Sigmoid colon (tissue), 6 donors: ENCODE measurements at regions not wholly inside any gene's neighbourhood (a gene's known extent, or its start where the extent isn't known, plus 50 kb on each side); places are given as distances from the start of the nearest gene placed in this dataset.

Experiments
- DNase-seq: peaks from one replicate; pipeline ENCODE4 v3.0.0-alpha.2; 2019
- H3K27ac ChIP-seq, 4 donors: fragments of 200-600 bp; sonication (generic); one replicate each; pipeline ENCODE4 v1.5.1; 2016 to 2019; ENCODE audit warnings: mild to moderate bottlenecking in 1 of 4
- H3K27me3 ChIP-seq, 3 donors: fragments of 200-600 bp; sonication (generic); one replicate each; pipeline ENCODE4 v1.5.1; 2019; ENCODE audit warnings: mild to moderate bottlenecking in 1 of 3
- H3K36me3 ChIP-seq, 4 donors: fragments of 200-600 bp; sonication (generic); one replicate each; pipeline ENCODE4 v1.5.1; 2016 to 2019
- H3K4me1 ChIP-seq, 4 donors: fragments of 200-600 bp; sonication (generic); one replicate each; pipeline ENCODE4 v1.5.1; 2017 to 2019
- H3K4me3 ChIP-seq, 4 donors: fragments of 200-600 bp; sonication (generic); one replicate each; pipeline ENCODE4 v1.5.1; 2017 to 2019; ENCODE audit warnings: mild to moderate bottlenecking in 2 of 4, moderate library complexity in 1 of 4
- H3K9me3 ChIP-seq, 4 donors: fragments of 200-600 bp in 3 of 4; sonication (generic) in 3 of 4; one replicate each; pipeline versions ENCODE4 v1.5.1 to v1.6.1; 2013 to 2019
- CTCF ChIP-seq, 4 experiments: fragments of 450-650 bp in 3 of 4; fragments of 200-600 bp in 1 of 4; IDR thresholded peaks; one replicate each; pipeline ENCODE4 v1.5.1; 2016 to 2019; ENCODE audit warnings: antibody characterized with exemption in 4 of 4, mild to moderate bottlenecking in 3 of 4, moderate library complexity in 2 of 4
- EP300 ChIP-seq, 4 donors: sonication (generic); formaldehyde crosslinking; IDR thresholded peaks; one replicate each; pipeline ENCODE4 v1.6.1; 2017; ENCODE audit warnings: antibody characterized with exemption in 4 of 4
- POLR2A ChIP-seq, 2 donors: fragments of 450-650 bp; IDR thresholded peaks; one replicate each; pipeline ENCODE4 v1.6.1; 2016; ENCODE audit warnings: antibody characterized with exemption in 2 of 2, mild to moderate bottlenecking in 2 of 2, moderate library complexity in 2 of 2
- POLR2AphosphoS5 ChIP-seq, 4 donors: sonication (generic); formaldehyde crosslinking; IDR thresholded peaks; one replicate each; pipeline ENCODE4 v1.6.1; 2017; ENCODE audit warnings: antibody characterized with exemption in 4 of 4
- WGBS, 2 donors: extraction: QIAGEN DNeasy Blood & Tissue Kit; methylation state at CpG; one replicate each; pipeline ENCODE4 v1.1.7; 2013; 5-methylcytosine and 5-hydroxymethylcytosine counted together
- intact Hi-C: fragments of 100-400 bp; cut with DNase I; formaldehyde crosslinking; loops from one replicate; pipeline ENCODE4 v1.15.1; 2023
- donor health status: healthy with polysubstance abuse.
- donor health status: healthy.

- WGBS, 2 donors, result 85 to 94% methylated on average over 2 of the region's 2 CpGs
- no peaks in the 10 kb centered on the region for H3K36me3 ChIP-seq
- no peaks in the 10 kb centered on the region for H3K27me3 ChIP-seq
- TF ChIP-seq EP300 (IDR thresholded peaks at IDR 0.05), result no peak
- TF ChIP-seq POLR2A (IDR thresholded peaks at IDR 0.05), result no peak
- no peak for TF ChIP-seq POLR2AphosphoS5 (IDR thresholded peaks at IDR 0.05)
- TF ChIP-seq CTCF (IDR thresholded peaks at IDR 0.05), result no peak
- H3K9me3 ChIP-seq, result peaks cover 0 to 2% (median 0%) of the 10 kb centered on the region in 4 donors
- no peaks in the 10 kb centered on the region for H3K4me1 ChIP-seq
- no peak for DNase-seq
- H3K27ac ChIP-seq, result no peak overlapping the region
- intact Hi-C loops, result no loop called here
- H3K4me3 ChIP-seq, result no peak overlapping the region
Measured at GRCh38 chr16:5386989-5387388, 289.4 kb upstream of the EEF2KMT start.

- 67 to 72% methylated on average over 3 of the region's 3 CpGs for WGBS, 2 donors
- H3K4me1 ChIP-seq, result no peaks in the 10 kb centered on the region
- H3K27ac ChIP-seq, result no peak overlapping the region
- peaks cover 0 to 2% (median 0%) of the 10 kb centered on the region in 4 donors for H3K9me3 ChIP-seq
- intact Hi-C loops, result no loop called here
- H3K27me3 ChIP-seq, result no peaks in the 10 kb centered on the region
- TF ChIP-seq EP300 (IDR thresholded peaks at IDR 0.05) (no peak), CTCF (IDR thresholded peaks at IDR 0.05) (no peak), POLR2AphosphoS5 (IDR thresholded peaks at IDR 0.05) (no peak), POLR2A (IDR thresholded peaks at IDR 0.05) (no peak)
- H3K36me3 ChIP-seq, result no peaks in the 10 kb centered on the region
- H3K4me3 ChIP-seq, result no peak overlapping the region
- no peak for DNase-seq
Measured at GRCh38 chr16:5385811-5386210, 288.2 kb upstream of the EEF2KMT start.

GRCh38 chr16:5385115-5385514, 287.5 kb upstream of the EEF2KMT start:
- DNase-seq, result no peak
- Histone ChIP-seq H3K36me3 (no peaks in the 10 kb centered on the region), H3K27ac (no peak overlapping the region), H3K4me1 (no peaks in the 10 kb centered on the region), H3K27me3 (no peaks in the 10 kb centered on the region), H3K4me3 (no peak overlapping the region), H3K9me3 (peaks cover 0 to 2% (median 0%) of the 10 kb centered on the region in 4 donors)
- 89 to 95% methylated on average over 2 of the region's 2 CpGs for WGBS, 2 donors
- no peak for TF ChIP-seq POLR2AphosphoS5 (IDR thresholded peaks at IDR 0.05)
- no peak for TF ChIP-seq CTCF (IDR thresholded peaks at IDR 0.05)
- no peak for TF ChIP-seq EP300 (IDR thresholded peaks at IDR 0.05)
- no peak for TF ChIP-seq POLR2A (IDR thresholded peaks at IDR 0.05)
- intact Hi-C loops, result no loop called here

GRCh38 chr16:5383737-5384136, 286.1 kb upstream of the EEF2KMT start:
- peaks cover 0 to 2% (median 0%) of the 10 kb centered on the region in 4 donors for H3K9me3 ChIP-seq
- no peak for DNase-seq
- H3K4me1 ChIP-seq, result no peaks in the 10 kb centered on the region
- no peak overlapping the region for H3K4me3 ChIP-seq
- no peaks in the 10 kb centered on the region for H3K27me3 ChIP-seq
- H3K36me3 ChIP-seq, result no peaks in the 10 kb centered on the region
- no peak for TF ChIP-seq POLR2A (IDR thresholded peaks at IDR 0.05)
- TF ChIP-seq EP300 (IDR thresholded peaks at IDR 0.05), result no peak
- no peak for TF ChIP-seq POLR2AphosphoS5 (IDR thresholded peaks at IDR 0.05)
- no peak overlapping the region for H3K27ac ChIP-seq
- intact Hi-C loops, result no loop called here
- 87 to 90% methylated on average over 2 of the region's 2 CpGs for WGBS, 2 donors

GRCh38 chr16:5382484-5382883, 284.9 kb upstream of the EEF2KMT start:
- DNase-seq, result no peak
- peaks cover 0 to 2% (median 0%) of the 10 kb centered on the region in 4 donors for H3K9me3 ChIP-seq
- H3K27ac ChIP-seq, result no peak overlapping the region
- 90 to 91% methylated on average over 4 of the region's 4 CpGs for WGBS, 2 donors
- no peaks in the 10 kb centered on the region for H3K36me3 ChIP-seq
- H3K27me3 ChIP-seq, result no peaks in the 10 kb centered on the region
- no peak for TF ChIP-seq POLR2AphosphoS5 (IDR thresholded peaks at IDR 0.05)
- no peak for TF ChIP-seq CTCF (IDR thresholded peaks at IDR 0.05)
- TF ChIP-seq POLR2A (IDR thresholded peaks at IDR 0.05), result no peak
- no peak for TF ChIP-seq EP300 (IDR thresholded peaks at IDR 0.05)
- H3K4me3 ChIP-seq, result no peak overlapping the region
- H3K4me1 ChIP-seq, result no peaks in the 10 kb centered on the region
- intact Hi-C loops, result no loop called here
